A673 (cell line): ENCODE measurements at regions not wholly inside any gene's neighbourhood (a gene's known extent, or its start where the extent isn't known, plus 50 kb on each side); places are given as distances from the start of the nearest gene placed in this dataset.

Source experiments
- BruUV-seq: library from RNA; stranded (reverse); fragments of 400-500 nt; replicated peaks from 2 replicates; lab custom pipeline; 2021; lab: Mats Ljungman, UMichigan
- CTCF ChIA-PET: fragments of 300-600 bp; sonication (Branson Sonifier 250); formaldehyde crosslinking; loops from one replicate; lab custom pipeline; 2022; ENCODE audit warnings: antibody characterized with exemption; lab: Charles Lee
- POLR2A ChIA-PET: fragments of 300-600 bp; sonication (Branson Sonifier 250); formaldehyde crosslinking; loops from one replicate; lab custom pipeline; 2022; ENCODE audit warnings: antibody characterized with exemption; ENCODE audit not compliant: low non-redundant PET; lab: Charles Lee
- DNase-seq: peaks from one replicate; pipeline ENCODE4 v3.0.0-alpha.2; 2015; ENCODE audit warnings: low spot score
- H3K27ac ChIP-seq: fragments of 200-600 bp; sonication (generic); 2 replicates; pipeline ENCODE4 v1.5.1; 2016; ENCODE audit warnings: mixed run types, low read depth, mild to moderate bottlenecking, mixed read lengths, antibody characterized with exemption, low read length; ENCODE audit not compliant: poor library complexity, severe bottlenecking
- H3K27me3 ChIP-seq: fragments of 200-600 bp; sonication (generic); replicated peaks from 2 replicates; pipeline ENCODE4 v1.6.1; 2017; ENCODE audit warnings: mixed run types, low read depth, mild to moderate bottlenecking, mixed read lengths, antibody characterized with exemption, low read length; ENCODE audit not compliant: insufficient read depth, poor library complexity
- H3K36me3 ChIP-seq: fragments of 200-600 bp; sonication (generic); 2 replicates; pipeline ENCODE4 v1.6.1; 2016; ENCODE audit warnings: mixed run types, mild to moderate bottlenecking, mixed read lengths, antibody characterized with exemption, low read length; ENCODE audit not compliant: insufficient read depth, poor library complexity, severe bottlenecking
- H3K4me1 ChIP-seq: fragments of 200-600 bp; sonication (generic); 2 replicates; pipeline ENCODE4 v1.6.1; 2017; ENCODE audit warnings: mixed run types, mild to moderate bottlenecking, mixed read lengths, antibody characterized with exemption, low read length; ENCODE audit not compliant: insufficient read depth, poor library complexity, severe bottlenecking
- H3K4me3 ChIP-seq: fragments of 200-600 bp; sonication (generic); 2 replicates; pipeline ENCODE4 v1.5.1; 2016; ENCODE audit warnings: low read depth, mixed run types, mild to moderate bottlenecking, mixed read lengths, low read length; ENCODE audit not compliant: poor library complexity, severe bottlenecking
- H3K9me3 ChIP-seq: fragments of 200-600 bp; sonication (generic); 2 replicates; pipeline ENCODE4 v1.6.1; 2016; ENCODE audit warnings: mixed run types, low read depth, mild to moderate bottlenecking, mixed read lengths, antibody characterized with exemption, low read length; ENCODE audit not compliant: poor library complexity, severe bottlenecking
- CTCF ChIP-seq: fragments of 300-800, 200-600 bp; sonication (generic); conservative IDR thresholded peaks from 2 replicates; pipeline ENCODE4 v1.5.1; 2017; ENCODE audit warnings: low read depth, mild to moderate bottlenecking, antibody characterized with exemption, low read length, moderate library complexity, mixed read lengths
- EZH2 ChIP-seq: fragments of 200-600 bp; sonication (generic); IDR thresholded peaks from 2 replicates; pipeline ENCODE4 v1.6.1; 2017; ENCODE audit warnings: borderline replicate concordance, low read depth, mild to moderate bottlenecking, mixed read lengths, antibody characterized with exemption, low read length; ENCODE audit not compliant: poor library complexity, severe bottlenecking
- intact Hi-C: fragments of 100-400 bp; cut with micrococcal nuclease; formaldehyde crosslinking; loops from one replicate; pipeline ENCODE4 v1.10.0; 2022; ENCODE audit not compliant: unreplicated experiment

GRCh38 chr2:16076911-16077310 lies 136.6 kb downstream of the MYCN start:
- POLR2A ChIA-PET, result no interaction called here
- CTCF ChIA-PET, result no interaction called here
- no peak overlapping the region for H3K27ac ChIP-seq
- TF ChIP-seq EZH2 (no peak), CTCF (no peak)
- no peaks in the 10 kb centered on the region for H3K4me1 ChIP-seq
- BruUV-seq, result no TSS peak
- no peak overlapping the region for H3K4me3 ChIP-seq
- no peaks in the 10 kb centered on the region for H3K9me3 ChIP-seq
- intact Hi-C loops, result no loop called here
- H3K36me3 ChIP-seq, result no peaks in the 10 kb centered on the region
- no peak for DNase-seq
- no peaks in the 10 kb centered on the region for H3K27me3 ChIP-seq

GRCh38 chr2:16075045-16076012 lies 135.0 kb downstream of the MYCN start:
- CTCF ChIA-PET, result no interaction called here

GRCh38 chr2:16073921-16074425 lies 133.6 kb downstream of the MYCN start:
- no peaks in the 10 kb centered on the region for H3K4me1 ChIP-seq
- no peak overlapping the region for H3K4me3 ChIP-seq
- no TSS peak for BruUV-seq
- TF ChIP-seq EZH2 (no peak), CTCF (no peak)
- ChIA-PET POLR2A (no interaction called here), CTCF (no interaction called here)
- H3K9me3 ChIP-seq, result no peaks in the 10 kb centered on the region
- intact Hi-C loops, result no loop called here
- H3K27ac ChIP-seq, result no peak overlapping the region
- no peak for DNase-seq
- H3K36me3 ChIP-seq, result no peaks in the 10 kb centered on the region
- H3K27me3 ChIP-seq, result no peaks in the 10 kb centered on the region

More at GRCh38 chr2:16075045-16076012, 135.0 kb downstream of the MYCN start:
- no peaks in the 10 kb centered on the region for H3K9me3 ChIP-seq
- no peaks in the 10 kb centered on the region for H3K4me1 ChIP-seq
- H3K27me3 ChIP-seq, result no peaks in the 10 kb centered on the region
- no peak overlapping the region for H3K4me3 ChIP-seq
- TF ChIP-seq EZH2, result no peak
- POLR2A ChIA-PET, result no interaction called here
- H3K27ac ChIP-seq, result no peak overlapping the region
- intact Hi-C loops, result no loop called here
- BruUV-seq, result no TSS peak
- H3K36me3 ChIP-seq, result no peaks in the 10 kb centered on the region
- DNase-seq, result no peak
